Endothelial cell of umbilical vein (primary cell): ENCODE measurements at regions not wholly inside any gene's neighbourhood (a gene's known extent, or its start where the extent isn't known, plus 50 kb on each side); places are given as distances from the start of the nearest gene placed in this dataset.

Experiments used
- BruUV-seq: library from RNA; stranded (reverse); fragments of 400-500 nt; replicated peaks from 2 replicates; lab custom pipeline; 2021; lab: Mats Ljungman, UMichigan
- CTCF ChIA-PET: fragments of 300-600, 350-600 bp; sonication (Branson Sonifier 250); formaldehyde crosslinking; loops from one replicate; lab custom pipeline; 2021; ENCODE audit warnings: antibody characterized with exemption, inconsistent platforms; lab: Charles Lee
- POLR2A ChIA-PET: fragments of 300-600, 350-600 bp; sonication (Branson Sonifier 250); formaldehyde crosslinking; loops from one replicate; lab custom pipeline; 2021; ENCODE audit warnings: antibody characterized with exemption, inconsistent platforms; lab: Charles Lee
- DNase-seq: peaks from one replicate; pipeline ENCODE4 v3.0.0-alpha.2; 2011; ENCODE audit warnings: low read depth, low spot score
- FAIRE-seq: peaks from 2 replicates; lab custom pipeline; 2011; peaks lifted over from hg19 to GRCh38; lab: Jason Lieb, UNC
- H2AFZ ChIP-seq: 2 replicates; pipeline ENCODE4 v1.6.0; 2012; ENCODE audit warnings: low read depth, low read length, control low read depth, inconsistent platforms
- H3K27ac ChIP-seq: 2 replicates; pipeline ENCODE4 v1.5.1; 2011; ENCODE audit warnings: low read depth, mild to moderate bottlenecking, control low read depth, low read length, moderate library complexity; ENCODE audit not compliant: insufficient read depth
- H3K27me3 ChIP-seq, 2 experiments: 2 replicates each; pipeline versions ENCODE4 v1.6.0 to v1.6.1; 2011; ENCODE audit warnings: low read length in 2 of 2, mixed read lengths in 1 of 2; ENCODE audit not compliant: control insufficient read depth in 2 of 2, insufficient read depth in 2 of 2
- H3K36me3 ChIP-seq, 2 experiments: 2 replicates in 1 of 2; 3 replicates in 1 of 2; pipeline ENCODE4 v1.5.1; 2011; ENCODE audit warnings: low read length in 2 of 2, mild to moderate bottlenecking in 1 of 2, moderate library complexity in 1 of 2; ENCODE audit not compliant: control insufficient read depth in 2 of 2, insufficient read depth in 2 of 2; ENCODE audit errors: extremely low read depth in 1 of 2
- H3K4me1 ChIP-seq: 3 replicates; pipeline ENCODE4 v1.5.1; 2011; ENCODE audit warnings: mild to moderate bottlenecking, low read length; ENCODE audit not compliant: control insufficient read depth, insufficient read depth; ENCODE audit errors: extremely low read depth
- H3K4me2 ChIP-seq: 2 replicates; pipeline ENCODE4 v1.6.1; 2011; ENCODE audit warnings: low read length, control low read depth, mixed read lengths; ENCODE audit not compliant: insufficient read depth
- H3K4me3 ChIP-seq, 3 experiments: fragments of 200-600 bp in 1 of 3; sonication (generic), shearing (Covaris generic) in 1 of 3; replicated peaks in 1 of 3; 2 replicates each; pipeline ENCODE4 v1.5.1; 2011 to 2016; ENCODE audit warnings: control low read depth in 3 of 3, low read length in 3 of 3, mild to moderate bottlenecking in 2 of 3, inconsistent platforms in 1 of 3, low read depth in 1 of 3, moderate library complexity in 1 of 3; ENCODE audit not compliant: insufficient read depth in 1 of 3
- H3K79me2 ChIP-seq: 2 replicates; pipeline ENCODE4 v1.6.0; 2012; ENCODE audit warnings: low read length, inconsistent platforms; ENCODE audit not compliant: control insufficient read depth, insufficient read depth
- H3K9ac ChIP-seq: replicated peaks from 2 replicates; pipeline ENCODE3; 2011; ENCODE audit warnings: low read length, control low read depth; ENCODE audit not compliant: insufficient read depth; ENCODE audit errors: extremely low read depth
- H3K9me1 ChIP-seq: replicated peaks from 3 replicates; pipeline ENCODE4 v1.6.0; 2011; ENCODE audit warnings: mild to moderate bottlenecking, low read length; ENCODE audit not compliant: control insufficient read depth, insufficient read depth; ENCODE audit errors: extremely low read depth
- H3K9me3 ChIP-seq: replicated peaks from 2 replicates; pipeline ENCODE4 v1.5.1; 2012; ENCODE audit warnings: low read length, inconsistent platforms; ENCODE audit not compliant: control insufficient read depth, insufficient read depth
- H4K20me1 ChIP-seq: replicated peaks from 2 replicates; pipeline ENCODE3; 2011; ENCODE audit warnings: mild to moderate bottlenecking, low read length; ENCODE audit not compliant: control insufficient read depth, insufficient read depth; ENCODE audit errors: extremely low read depth
- EZH2 ChIP-seq: IDR thresholded peaks from 2 replicates; pipeline ENCODE4 v1.6.1; 2012; ENCODE audit warnings: borderline replicate concordance, low read depth, mild to moderate bottlenecking, moderate library complexity, low read length, inconsistent platforms; ENCODE audit not compliant: severe bottlenecking
- FOS ChIP-seq: IDR thresholded peaks from 2 replicates; pipeline ENCODE4 v1.6.1; 2011; ENCODE audit warnings: mild to moderate bottlenecking, low read length, moderate library complexity, borderline replicate concordance; ENCODE audit not compliant: insufficient read depth
- GATA2 ChIP-seq: IDR thresholded peaks from 2 replicates; pipeline ENCODE4 v1.7.0; 2011; ENCODE audit warnings: low read depth, mild to moderate bottlenecking, moderate library complexity, mixed read lengths, low read length; ENCODE audit not compliant: insufficient read length, insufficient read depth
- JUN ChIP-seq: IDR thresholded peaks from 2 replicates; pipeline ENCODE4 v1.6.1; 2011; ENCODE audit warnings: borderline replicate concordance, low read depth; ENCODE audit not compliant: insufficient read length, insufficient read depth
- MAX ChIP-seq: IDR thresholded peaks from 2 replicates; pipeline ENCODE4 v1.6.1; 2011; ENCODE audit not compliant: insufficient read depth, insufficient read length
- MYC ChIP-seq: IDR thresholded peaks from one replicate; pipeline ENCODE4 v1.6.1; 2011; ENCODE audit warnings: mild to moderate bottlenecking, low read depth, low read length
- POLR2A ChIP-seq: IDR thresholded peaks from 2 replicates; pipeline ENCODE4 v1.6.1; 2012; ENCODE audit warnings: low read depth, mild to moderate bottlenecking, control low read depth, low read length
- POLR2AphosphoS5 ChIP-seq: IDR thresholded peaks from 2 replicates; pipeline ENCODE4 v1.6.1; 2012; ENCODE audit warnings: low read depth, mild to moderate bottlenecking, control low read depth, low read length, moderate library complexity; ENCODE audit not compliant: insufficient read depth
- dilution Hi-C: fragments of 300-500 bp; cut with MboI; formaldehyde crosslinking; loops from one replicate; pipeline ENCODE4 v1.15.0; 2019; ENCODE audit warnings: low sequenced_read_pairs; ENCODE audit not compliant: extremely low pct_ligation_motif_present
- intact Hi-C: fragments of 100-400 bp; cut with micrococcal nuclease; formaldehyde crosslinking; loops from one replicate; pipeline ENCODE4 v1.10.0; 2022
- TF ChIP-seq, protein P1 (sequence below), 2 donors: IDR thresholded peaks; 1 replicate in 1 of 2; 2 replicates in 1 of 2; pipeline ENCODE4 v1.5.1; 2011; ENCODE audit warnings: low read length in 2 of 2, mild to moderate bottlenecking in 2 of 2, moderate library complexity in 2 of 2, control low read depth in 1 of 2, inconsistent platforms in 1 of 2, low read depth in 1 of 2; ENCODE audit not compliant: insufficient read depth in 1 of 2; ENCODE audit errors: extremely low read depth in 1 of 2

DNA sequence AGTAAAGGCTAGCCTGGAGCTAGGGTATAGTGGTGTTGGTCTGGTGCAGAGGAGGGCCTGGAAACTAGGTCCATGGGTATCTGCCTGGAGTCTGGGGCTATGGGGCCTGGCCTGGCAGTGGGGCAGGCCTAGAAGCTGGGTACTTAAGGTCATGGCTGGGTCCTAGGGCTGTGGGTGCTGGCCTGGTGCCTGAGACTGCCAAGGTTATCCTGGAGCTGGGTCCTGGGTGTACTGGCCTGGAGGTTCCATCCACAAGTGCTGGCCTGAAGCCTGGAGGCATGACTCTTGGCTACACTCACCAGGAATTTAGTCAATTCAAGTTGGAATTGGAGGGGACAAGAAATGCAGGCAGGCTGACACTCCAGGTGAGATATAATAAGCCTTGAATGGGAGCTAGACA, 108.4 kb upstream of the ZCCHC13 start:
- Histone ChIP-seq H3K79me2 (no peaks in the 10 kb centered on the region), H3K9me1 (no peaks in the 10 kb centered on the region), H3K9me3 (no peaks in the 10 kb centered on the region), H3K4me2 (no peak overlapping the region), H4K20me1 (no peaks in the 10 kb centered on the region), H3K27ac (no peak overlapping the region), H3K27me3 (no peaks in the 10 kb centered on the region), H3K4me1 (no peaks in the 10 kb centered on the region), H2AFZ (no peak overlapping the region), H3K4me3 (no peak overlapping the region), H3K9ac (no peak overlapping the region), H3K36me3 (no peaks in the 10 kb centered on the region)
- no TSS peak for BruUV-seq
- dilution Hi-C loops (no loop called here), intact Hi-C loops (no loop called here)
- DNase-seq = no peak
- no peak for FAIRE-seq
- ChIA-PET CTCF (no interaction called here), POLR2A (no interaction called here)
- TF ChIP-seq FOS (no peak), POLR2AphosphoS5 (no peak), EZH2 (no peak), POLR2A (no peak), GATA2 (no peak), MAX (no peak), JUN (no peak), MYC (no peak)
- TF ChIP-seq, protein P1, sequence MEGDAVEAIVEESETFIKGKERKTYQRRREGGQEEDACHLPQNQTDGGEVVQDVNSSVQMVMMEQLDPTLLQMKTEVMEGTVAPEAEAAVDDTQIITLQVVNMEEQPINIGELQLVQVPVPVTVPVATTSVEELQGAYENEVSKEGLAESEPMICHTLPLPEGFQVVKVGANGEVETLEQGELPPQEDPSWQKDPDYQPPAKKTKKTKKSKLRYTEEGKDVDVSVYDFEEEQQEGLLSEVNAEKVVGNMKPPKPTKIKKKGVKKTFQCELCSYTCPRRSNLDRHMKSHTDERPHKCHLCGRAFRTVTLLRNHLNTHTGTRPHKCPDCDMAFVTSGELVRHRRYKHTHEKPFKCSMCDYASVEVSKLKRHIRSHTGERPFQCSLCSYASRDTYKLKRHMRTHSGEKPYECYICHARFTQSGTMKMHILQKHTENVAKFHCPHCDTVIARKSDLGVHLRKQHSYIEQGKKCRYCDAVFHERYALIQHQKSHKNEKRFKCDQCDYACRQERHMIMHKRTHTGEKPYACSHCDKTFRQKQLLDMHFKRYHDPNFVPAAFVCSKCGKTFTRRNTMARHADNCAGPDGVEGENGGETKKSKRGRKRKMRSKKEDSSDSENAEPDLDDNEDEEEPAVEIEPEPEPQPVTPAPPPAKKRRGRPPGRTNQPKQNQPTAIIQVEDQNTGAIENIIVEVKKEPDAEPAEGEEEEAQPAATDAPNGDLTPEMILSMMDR (IDR thresholded peaks at IDR 0.05; ENCODE audit: extremely low read depth in 1 of 2, insufficient read depth in 1 of 2, low read depth in 1 of 2, low read length in 2 of 2) = no peak
